HFFc6 (cell line): ENCODE measurements at regions not wholly inside any gene's neighbourhood (a gene's known extent, or its start where the extent isn't known, plus 50 kb on each side); places are given as distances from the start of the nearest gene placed in this dataset.

ENCODE experiments used
- DNase-seq: peaks from one replicate; pipeline ENCODE4 v3.0.0-alpha.2; 2018
- H3K27ac Mint-ChIP-seq: 2 replicates; pipeline ENCODE4 v1.8.0; 2020; ENCODE audit warnings: mild to moderate bottlenecking, mixed read lengths
- H3K27me3 Mint-ChIP-seq: 2 replicates; pipeline ENCODE4 v1.8.0; 2021; ENCODE audit warnings: mild to moderate bottlenecking, moderate library complexity, mixed read lengths; ENCODE audit not compliant: insufficient read depth
- H3K36me3 Mint-ChIP-seq: 2 replicates; pipeline ENCODE4 v1.8.0; 2021; ENCODE audit warnings: low read depth, mixed read lengths
- H3K4me1 Mint-ChIP-seq: 2 replicates; pipeline ENCODE4 v1.8.0; 2020; ENCODE audit warnings: low read depth, mixed read lengths
- H3K4me3 Mint-ChIP-seq: 2 replicates; pipeline ENCODE4 v1.8.0; 2020; ENCODE audit warnings: mild to moderate bottlenecking, moderate library complexity, mixed read lengths
- H3K9me3 Mint-ChIP-seq: 2 replicates; pipeline ENCODE4 v1.8.0; 2020; ENCODE audit warnings: mild to moderate bottlenecking, mixed read lengths
- CTCF ChIP-seq: fragments of 200-600 bp; sonication (generic); IDR thresholded peaks from 2 replicates; pipeline ENCODE4 v1.5.0; 2021; ENCODE audit warnings: antibody characterized with exemption, mild to moderate bottlenecking

DNA sequence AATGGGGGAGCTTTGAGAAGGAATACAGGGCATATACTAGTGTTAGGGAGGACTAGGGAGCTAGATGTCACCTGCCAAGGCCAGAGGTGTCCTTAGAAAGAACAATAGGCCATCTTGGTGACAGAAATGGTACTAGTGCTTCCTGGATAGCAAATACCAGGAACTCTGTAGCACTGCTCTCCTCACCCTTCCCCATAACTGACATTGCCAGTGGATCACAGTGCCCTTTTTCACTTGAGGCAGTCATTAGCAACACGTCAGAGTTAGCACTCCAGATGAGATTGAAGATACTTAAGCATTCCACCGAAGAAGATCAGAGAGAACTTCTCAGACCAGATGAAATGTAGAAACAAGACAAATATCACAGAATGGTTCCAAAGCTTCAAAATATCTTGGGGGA lies 103.1 kb upstream of the PDZRN3 start:
- Mint-ChIP-seq H3K4me1 (peaks cover 39% of the 10 kb centered on the region), H3K9me3 (no peaks in the 10 kb centered on the region), H3K36me3 (no peaks in the 10 kb centered on the region), H3K27me3 (no peaks in the 10 kb centered on the region; the same call in 1 of the 2 replicates), H3K27ac (peak overlapping the region; percentile 89), H3K4me3 (peak overlapping the region; percentile 77)
- DNase-seq, result no peak
- no peak for TF ChIP-seq CTCF

- H3K36me3 Mint-ChIP-seq, result no peaks in the 10 kb centered on the region
- peaks cover 39% of the 10 kb centered on the region for H3K4me1 Mint-ChIP-seq
- no peaks in the 10 kb centered on the region for H3K9me3 Mint-ChIP-seq
- no peaks in the 10 kb centered on the region; the same call in 1 of the 2 replicates for H3K27me3 Mint-ChIP-seq
- TF ChIP-seq CTCF, result no peak
- peak overlapping the region; percentile 77 for H3K4me3 Mint-ChIP-seq
- DNase-seq, result peak; percentile 78
- H3K27ac Mint-ChIP-seq, result peak overlapping the region; percentile 89
Observed at GRCh38 chr3:73727117-73727821, 102.5 kb upstream of the PDZRN3 start.

GRCh38 chr3:73723596-73723995 lies 98.9 kb upstream of the PDZRN3 start:
- no peaks in the 10 kb centered on the region for H3K36me3 Mint-ChIP-seq
- H3K27ac Mint-ChIP-seq, result no peak overlapping the region
- DNase-seq, result no peak
- H3K4me3 Mint-ChIP-seq, result no peak overlapping the region
- peaks cover 48% of the 10 kb centered on the region for H3K4me1 Mint-ChIP-seq
- no peaks in the 10 kb centered on the region for H3K27me3 Mint-ChIP-seq
- no peaks in the 10 kb centered on the region for H3K9me3 Mint-ChIP-seq
- no peak for TF ChIP-seq CTCF

GRCh38 chr3:73719861-73720260 lies 95.1 kb upstream of the PDZRN3 start:
- Mint-ChIP-seq H3K4me1 (peaks cover 29% of the 10 kb centered on the region; the same call in 1 of the 2 replicates), H3K36me3 (no peaks in the 10 kb centered on the region), H3K4me3 (peak overlapping the region; percentile 77), H3K27ac (peak overlapping the region; percentile 74), H3K9me3 (no peaks in the 10 kb centered on the region), H3K27me3 (no peaks in the 10 kb centered on the region)
- no peak for TF ChIP-seq CTCF
- DNase-seq, result no peak

- Mint-ChIP-seq H3K4me1 (peaks cover 29% of the 10 kb centered on the region; the same call in 1 of the 2 replicates), H3K4me3 (peak overlapping the region; percentile 77), H3K27me3 (no peaks in the 10 kb centered on the region), H3K9me3 (no peaks in the 10 kb centered on the region), H3K36me3 (no peaks in the 10 kb centered on the region), H3K27ac (peak overlapping the region; percentile 74)
- no peak for DNase-seq
- no peak for TF ChIP-seq CTCF
Observed at GRCh38 chr3:73719413-73719851, 94.7 kb upstream of the PDZRN3 start.
